Naive thymus-derived CD4-positive, alpha-beta T cell (primary cell): ENCODE measurements at regions not wholly inside any gene's neighbourhood (a gene's known extent, or its start where the extent isn't known, plus 50 kb on each side); places are given as distances from the start of the nearest gene placed in this dataset.

Experiments used
- ATAC-seq: fragments of 150-1000 bp; cut with Tn5 transposase; 2 replicates; pipeline ENCODE4 v1.10.0; 2021; ENCODE audit warnings: mild to moderate bottlenecking, moderate library complexity
- CTCF ChIA-PET: fragments of 350-600 bp; sonication (Branson Sonifier 250); formaldehyde crosslinking; loops from one replicate; lab custom pipeline; 2021; ENCODE audit warnings: antibody characterized with exemption; lab: Charles Lee
- POLR2A ChIA-PET: fragments of 350-600 bp; sonication (Branson Sonifier 250); formaldehyde crosslinking; loops from one replicate; lab custom pipeline; 2021; ENCODE audit warnings: antibody characterized with exemption, inconsistent platforms; lab: Charles Lee
- DNase-seq, 9 donors: peaks; one replicate each; pipeline versions ENCODE4 v3.0.0 to v3.0.0-alpha.2; 2020 to 2022; ENCODE audit warnings: mixed read lengths in 1 of 9
- H3K27ac ChIP-seq: one replicate; pipeline ENCODE4 v1.7.0; 2013; ENCODE audit warnings: mild to moderate bottlenecking, low read depth, low read length, moderate library complexity
- H3K27me3 ChIP-seq, 2 donors: one replicate each; pipeline ENCODE4 v1.7.0; 2013; ENCODE audit warnings: low read length in 2 of 2, mild to moderate bottlenecking in 2 of 2, moderate library complexity in 2 of 2; ENCODE audit not compliant: control insufficient read depth in 2 of 2, insufficient read depth in 2 of 2
- H3K36me3 ChIP-seq, 3 experiments: 1 replicate in 2 of 3; 2 replicates in 1 of 3; pipeline ENCODE4 v1.7.0; 2013; ENCODE audit warnings: low read length in 3 of 3, mild to moderate bottlenecking in 3 of 3, moderate library complexity in 1 of 3; ENCODE audit not compliant: insufficient read depth in 3 of 3, control insufficient read depth in 2 of 3
- H3K4me1 ChIP-seq, 2 donors: one replicate each; pipeline ENCODE4 v1.7.0; 2013; ENCODE audit warnings: low read length in 2 of 2, mild to moderate bottlenecking in 2 of 2, moderate library complexity in 1 of 2; ENCODE audit not compliant: control insufficient read depth in 2 of 2, insufficient read depth in 2 of 2
- H3K4me3 ChIP-seq: 2 replicates; pipeline ENCODE4 v1.7.0; 2013; ENCODE audit warnings: mild to moderate bottlenecking, low read length
- H3K9me3 ChIP-seq, 3 experiments: 1 replicate in 2 of 3; 2 replicates in 1 of 3; pipeline ENCODE4 v1.7.0; 2013; ENCODE audit warnings: low read length in 3 of 3; ENCODE audit not compliant: control insufficient read depth in 2 of 3
- H3K27ac Mint-ChIP-seq, 9 donors: one replicate each; pipeline ENCODE4 v1.8.0; 2020 to 2022; ENCODE audit warnings: mixed read lengths in 9 of 9, mild to moderate bottlenecking in 8 of 9, moderate library complexity in 5 of 9, inconsistent platforms in 2 of 9
- H3K27me3 Mint-ChIP-seq, 5 donors: one replicate each; pipeline ENCODE4 v1.8.0; 2021 to 2022; ENCODE audit warnings: mixed read lengths in 5 of 5, mild to moderate bottlenecking in 1 of 5
- H3K36me3 Mint-ChIP-seq, 5 donors: one replicate each; pipeline ENCODE4 v1.8.0; 2020 to 2022; ENCODE audit warnings: mixed read lengths in 5 of 5, mild to moderate bottlenecking in 3 of 5, inconsistent platforms in 1 of 5
- H3K4me1 Mint-ChIP-seq, 7 donors: one replicate each; pipeline ENCODE4 v1.8.0; 2020 to 2022; ENCODE audit warnings: mixed read lengths in 7 of 7, mild to moderate bottlenecking in 3 of 7, inconsistent platforms in 1 of 7
- H3K4me3 Mint-ChIP-seq, 10 donors: one replicate each; pipeline ENCODE4 v1.8.0; 2020 to 2022; ENCODE audit warnings: mild to moderate bottlenecking in 10 of 10, mixed read lengths in 10 of 10, moderate library complexity in 6 of 10, inconsistent platforms in 2 of 10
- H3K9me3 Mint-ChIP-seq, 11 donors: one replicate each; pipeline ENCODE4 v1.8.0; 2020 to 2022; ENCODE audit warnings: mixed read lengths in 11 of 11, mild to moderate bottlenecking in 4 of 11, inconsistent platforms in 1 of 11, moderate library complexity in 1 of 11
- intact Hi-C, 2 donors: fragments of 100-400 bp; cut with micrococcal nuclease; formaldehyde crosslinking; loops; one replicate each; pipeline ENCODE4 v1.15.1; 2023

GRCh38 chr4:156659570-156659969, 312.0 kb downstream of the PDGFC start:
- DNase-seq (no peak), ATAC-seq (no peak)
- Mint-ChIP-seq H3K4me1 (no peaks in the 10 kb centered on the region), H3K27ac (no peak overlapping the region), H3K27me3 (no peaks in the 10 kb centered on the region), H3K9me3 (peaks cover 0 to 5% (median 0%) of the 10 kb centered on the region in 11 donors), H3K36me3 (no peaks in the 10 kb centered on the region), H3K4me3 (no peak overlapping the region)
- POLR2A ChIA-PET: no interaction called here
- no peaks in the 10 kb centered on the region for H3K36me3 ChIP-seq
- no peak overlapping the region for H3K27ac ChIP-seq
- H3K4me3 ChIP-seq: no peak overlapping the region
- CTCF ChIA-PET: no interaction called here
- intact Hi-C loops: no loop called here
- H3K4me1 ChIP-seq: no peaks in the 10 kb centered on the region
- no peaks in the 10 kb centered on the region for H3K9me3 ChIP-seq
- H3K27me3 ChIP-seq: no peaks in the 10 kb centered on the region

DNA sequence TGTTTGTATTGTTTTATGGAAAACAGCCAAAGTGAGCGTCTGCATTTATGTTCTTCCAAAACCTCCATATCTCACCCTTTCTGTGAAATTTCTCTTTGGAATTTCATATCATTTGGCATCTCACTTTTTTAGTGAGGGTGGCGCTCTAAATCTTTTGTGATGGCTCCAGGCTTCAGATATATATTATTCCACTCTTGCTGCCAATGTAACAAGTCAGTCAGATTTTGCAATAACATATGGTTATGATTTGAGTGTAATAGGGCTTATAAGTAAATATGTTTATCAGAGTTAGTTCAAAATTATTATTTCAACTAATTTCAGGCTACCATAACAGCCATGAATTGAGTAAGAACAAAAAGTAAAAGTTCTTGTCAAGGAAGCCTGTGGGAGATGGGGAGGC, 314.7 kb downstream of the PDGFC start:
- POLR2A ChIA-PET: no interaction called here
- H3K4me3 ChIP-seq: no peak overlapping the region
- no peak overlapping the region for H3K4me3 Mint-ChIP-seq
- intact Hi-C loops: no loop called here
- H3K9me3 ChIP-seq: no peaks in the 10 kb centered on the region
- no peaks in the 10 kb centered on the region for H3K36me3 Mint-ChIP-seq
- peaks cover 0 to 7% (median 0%) of the 10 kb centered on the region in 11 donors for H3K9me3 Mint-ChIP-seq
- H3K4me1 Mint-ChIP-seq: no peaks in the 10 kb centered on the region
- no peaks in the 10 kb centered on the region for H3K27me3 ChIP-seq
- H3K4me1 ChIP-seq: no peaks in the 10 kb centered on the region
- ATAC-seq: no peak
- no peak overlapping the region for H3K27ac Mint-ChIP-seq
- DNase-seq: no peak
- H3K27me3 Mint-ChIP-seq: no peaks in the 10 kb centered on the region
- no peak overlapping the region for H3K27ac ChIP-seq
- CTCF ChIA-PET: no interaction called here
- H3K36me3 ChIP-seq: no peaks in the 10 kb centered on the region

DNA sequence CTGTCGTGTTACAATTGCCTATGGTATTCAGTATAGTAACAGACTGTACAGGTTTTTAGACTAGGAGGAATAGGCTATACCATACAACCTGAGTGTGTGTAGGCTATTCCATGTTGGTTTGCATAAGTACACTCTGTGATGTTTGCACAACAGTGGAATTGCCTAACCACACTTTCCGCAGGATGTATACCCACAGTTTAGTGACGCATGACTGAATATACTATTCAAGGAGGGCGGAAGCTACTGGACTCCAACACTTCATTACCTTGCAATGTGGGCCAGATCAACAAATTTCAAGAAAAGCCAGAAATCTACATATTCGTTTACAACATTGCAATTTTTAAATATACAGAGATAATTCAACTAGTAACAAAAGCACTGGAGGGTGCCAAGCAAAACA, 317.2 kb downstream of the PDGFC start:
- Mint-ChIP-seq H3K4me3 (no peak overlapping the region), H3K36me3 (no peaks in the 10 kb centered on the region), H3K9me3 (peaks cover 0 to 13% (median 7%) of the 10 kb centered on the region in 11 donors), H3K27me3 (no peaks in the 10 kb centered on the region), H3K27ac (no peak overlapping the region), H3K4me1 (no peaks in the 10 kb centered on the region)
- intact Hi-C loops: no loop called here
- ATAC-seq: no peak
- Histone ChIP-seq H3K4me3 (no peak overlapping the region), H3K4me1 (no peaks in the 10 kb centered on the region), H3K27ac (no peak overlapping the region), H3K9me3 (no peaks in the 10 kb centered on the region), H3K27me3 (no peaks in the 10 kb centered on the region), H3K36me3 (no peaks in the 10 kb centered on the region)
- POLR2A ChIA-PET: no interaction called here
- DNase-seq: no peak
- CTCF ChIA-PET: no interaction called here

GRCh38 chr4:156643826-156644225, 327.8 kb downstream of the PDGFC start:
- no peaks in the 10 kb centered on the region for H3K27me3 Mint-ChIP-seq
- no peaks in the 10 kb centered on the region for H3K36me3 ChIP-seq
- ChIA-PET CTCF (no interaction called here), POLR2A (no interaction called here)
- no peaks in the 10 kb centered on the region for H3K4me1 ChIP-seq
- intact Hi-C loops: no loop called here
- no peaks in the 10 kb centered on the region for H3K4me1 Mint-ChIP-seq
- no peaks in the 10 kb centered on the region for H3K27me3 ChIP-seq
- no peaks in the 10 kb centered on the region for H3K36me3 Mint-ChIP-seq
- no peak for DNase-seq
- H3K27ac Mint-ChIP-seq: no peak overlapping the region
- H3K9me3 ChIP-seq: no peaks in the 10 kb centered on the region
- no peak overlapping the region for H3K4me3 Mint-ChIP-seq
- H3K27ac ChIP-seq: no peak overlapping the region
- no peak for ATAC-seq
- H3K4me3 ChIP-seq: no peak overlapping the region
- peaks cover 0 to 18% (median 2%) of the 10 kb centered on the region in 11 donors for H3K9me3 Mint-ChIP-seq

- H3K27me3 Mint-ChIP-seq: no peaks in the 10 kb centered on the region
- intact Hi-C loops: no loop called here
- Histone ChIP-seq H3K9me3 (no peaks in the 10 kb centered on the region), H3K36me3 (no peaks in the 10 kb centered on the region), H3K27me3 (no peaks in the 10 kb centered on the region), H3K4me1 (no peaks in the 10 kb centered on the region), H3K4me3 (no peak overlapping the region), H3K27ac (no peak overlapping the region)
- no peaks in the 10 kb centered on the region for H3K36me3 Mint-ChIP-seq
- H3K4me1 Mint-ChIP-seq: no peaks in the 10 kb centered on the region
- DNase-seq (no peak), ATAC-seq (no peak)
- H3K27ac Mint-ChIP-seq: no peak overlapping the region
- H3K9me3 Mint-ChIP-seq: peaks cover 0 to 12% (median 4%) of the 10 kb centered on the region in 11 donors
- CTCF ChIA-PET: no interaction called here
- POLR2A ChIA-PET: no interaction called here
- no peak overlapping the region for H3K4me3 Mint-ChIP-seq
Measured at GRCh38 chr4:156642161-156642560, 329.4 kb downstream of the PDGFC start.

- Mint-ChIP-seq H3K4me1 (no peaks in the 10 kb centered on the region), H3K27ac (no peak overlapping the region), H3K9me3 (peaks cover 0 to 18% (median 2%) of the 10 kb centered on the region in 11 donors), H3K4me3 (no peak overlapping the region), H3K27me3 (no peaks in the 10 kb centered on the region), H3K36me3 (no peaks in the 10 kb centered on the region)
- no peak overlapping the region for H3K4me3 ChIP-seq
- no peak overlapping the region for H3K27ac ChIP-seq
- no peaks in the 10 kb centered on the region for H3K9me3 ChIP-seq
- ChIA-PET POLR2A (no interaction called here), CTCF (interaction anchor here (0.6 kb wide), 1 partner anchor 408 kb away, joined by 3 read pairs; no protein-coding TSS in a partner anchor)
- no peaks in the 10 kb centered on the region for H3K36me3 ChIP-seq
- H3K27me3 ChIP-seq: no peaks in the 10 kb centered on the region
- intact Hi-C loops: no loop called here
- DNase-seq (no peak), ATAC-seq (no peak)
- H3K4me1 ChIP-seq: no peaks in the 10 kb centered on the region
Measured at GRCh38 chr4:156638925-156639605, 332.5 kb downstream of the PDGFC start.

- H3K27me3 ChIP-seq: no peaks in the 10 kb centered on the region
- H3K4me3 ChIP-seq: no peak overlapping the region
- Mint-ChIP-seq H3K4me3 (no peak overlapping the region), H3K36me3 (no peaks in the 10 kb centered on the region), H3K27me3 (no peaks in the 10 kb centered on the region), H3K27ac (no peak overlapping the region), H3K9me3 (peaks cover 0 to 18% (median 2%) of the 10 kb centered on the region in 11 donors), H3K4me1 (no peaks in the 10 kb centered on the region)
- intact Hi-C loops: no loop called here
- H3K4me1 ChIP-seq: no peaks in the 10 kb centered on the region
- CTCF ChIA-PET: no interaction called here
- no peak overlapping the region for H3K27ac ChIP-seq
- no peak for DNase-seq
- no peaks in the 10 kb centered on the region for H3K9me3 ChIP-seq
- POLR2A ChIA-PET: no interaction called here
- no peak for ATAC-seq
- H3K36me3 ChIP-seq: no peaks in the 10 kb centered on the region
Measured at GRCh38 chr4:156638334-156638733, 333.3 kb downstream of the PDGFC start.
